ENCODE measurements at regions not wholly inside any gene's neighbourhood (a gene's known extent, or its start where the extent isn't known, plus 50 kb on each side); places are given as distances from the start of the nearest gene placed in this dataset.
"Not testable (repeated sequence)": the region's sequence is repeated elsewhere in the genome, so short reads cannot be mapped to it uniquely, and the experiment has no call there.

DNA sequence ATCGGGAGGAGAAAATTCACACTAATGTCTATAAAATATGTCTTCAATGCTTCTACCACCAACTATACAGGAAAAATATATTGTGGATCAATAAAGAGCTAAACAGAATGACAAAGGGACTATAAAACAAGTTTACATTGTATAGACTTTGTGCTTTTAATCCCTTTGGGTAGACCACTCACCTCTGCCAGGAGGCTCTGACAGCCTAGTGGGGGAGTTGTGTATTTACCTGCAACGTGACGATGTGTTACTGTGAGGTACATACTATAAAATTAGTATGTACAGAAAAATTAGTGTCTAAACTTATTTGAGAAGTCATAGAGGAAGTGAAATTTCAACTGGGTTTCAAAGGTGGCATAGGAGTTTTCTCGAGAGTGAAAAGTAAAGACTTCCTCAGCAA, 243.3 kb upstream of the REG3G start:
- peaks cover 6 to 13% of the 10 kb centered on the region in 2 donors for H3K9me3 Mint-ChIP-seq
- no peaks in the 10 kb centered on the region for H3K27me3 Mint-ChIP-seq (ENCODE audit: low read depth)
- H3K36me3 Mint-ChIP-seq (ENCODE audit: insufficient read depth in 2 of 2) = peaks cover 0 to 1% of the 10 kb centered on the region in 2 donors
- ATAC-seq (replicated peaks in 1 of 2) (no peak), DNase-seq (no peak)
- no peaks in the 10 kb centered on the region for H3K4me1 Mint-ChIP-seq (ENCODE audit: low read depth)
- H3K27ac Mint-ChIP-seq = no peak overlapping the region
- H3K4me3 Mint-ChIP-seq = no peak overlapping the region

DNA sequence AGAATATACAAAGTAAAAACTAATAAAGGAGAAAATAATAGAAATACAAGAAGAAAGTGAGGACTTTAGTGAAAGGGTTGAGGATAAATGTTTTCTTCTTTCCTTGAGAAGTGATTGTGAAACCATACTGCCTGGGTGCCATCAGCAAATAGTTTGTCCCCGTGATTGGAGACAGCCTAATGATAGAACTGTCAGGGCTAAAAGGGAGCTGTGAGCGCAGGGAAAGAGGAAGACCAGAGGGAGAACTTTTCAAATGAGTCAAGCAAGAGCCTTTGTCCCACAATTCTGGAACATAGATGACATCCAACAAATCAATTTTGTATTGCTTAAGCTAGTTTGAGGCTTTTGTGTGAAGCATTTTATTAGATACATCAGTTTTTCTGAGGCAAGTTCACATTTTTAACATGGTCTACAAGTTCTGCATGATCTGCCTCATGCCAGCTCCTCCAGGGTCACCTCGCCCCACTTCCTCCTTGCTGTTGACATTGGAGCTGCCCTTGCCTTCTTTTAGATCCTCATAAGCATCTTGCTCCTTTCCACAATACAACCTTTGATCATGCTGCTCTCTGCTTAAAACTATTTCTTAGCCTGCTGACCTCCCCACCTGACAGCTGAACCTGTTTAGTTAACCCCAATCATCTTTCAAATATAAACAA, 213.4 kb upstream of the REG3G start:
- Mint-ChIP-seq H3K4me3 (no peak overlapping the region), H3K36me3 (ENCODE audit: insufficient read depth in 2 of 2) (peaks cover 0 to 1% of the 10 kb centered on the region in 2 donors), H3K4me1 (ENCODE audit: low read depth) (no peaks in the 10 kb centered on the region), H3K9me3 (peaks cover 12 to 13% of the 10 kb centered on the region in 2 donors), H3K27ac (no peak overlapping the region), H3K27me3 (ENCODE audit: low read depth) (no peaks in the 10 kb centered on the region)
- DNase-seq (no peak), ATAC-seq (replicated peaks in 1 of 2) (no peak)

DNA sequence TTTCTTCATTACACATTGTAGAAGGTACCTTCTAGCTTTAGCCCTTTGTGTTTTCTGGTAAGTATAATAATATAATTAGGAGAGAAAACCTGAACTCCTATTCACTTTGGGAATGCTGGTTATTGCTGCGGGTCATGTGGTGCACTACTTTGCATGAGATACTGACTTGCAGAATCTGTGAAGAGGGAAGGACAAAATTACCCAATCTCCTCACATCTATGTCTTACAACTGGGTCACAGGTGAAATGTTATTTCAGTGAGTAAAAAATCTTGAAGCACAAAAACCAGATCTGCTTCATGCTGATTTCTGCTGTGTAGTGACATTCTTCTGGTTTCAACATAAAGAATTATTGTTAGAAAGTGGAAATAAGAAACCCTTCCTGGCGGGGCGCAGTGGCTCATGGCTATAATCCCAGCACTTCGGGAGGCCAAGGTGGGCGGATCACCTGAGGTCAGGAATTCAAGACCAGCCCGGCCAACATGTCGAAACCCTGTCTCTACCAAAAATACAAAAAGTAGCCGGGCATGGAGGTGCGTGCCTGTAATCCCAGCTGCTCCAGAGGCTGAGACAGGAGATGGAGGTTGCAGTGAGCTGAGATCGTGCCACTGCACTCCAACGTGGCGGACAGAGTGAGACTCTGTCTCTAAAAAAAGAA, 211.0 kb upstream of the REG3G start:
- Mint-ChIP-seq H3K4me1 (ENCODE audit: low read depth) (no peaks in the 10 kb centered on the region), H3K27ac (no peak overlapping the region), H3K4me3 (no peak overlapping the region), H3K9me3 (peaks cover 5 to 6% of the 10 kb centered on the region in 2 donors), H3K36me3 (ENCODE audit: insufficient read depth in 2 of 2) (no peaks in the 10 kb centered on the region), H3K27me3 (ENCODE audit: low read depth) (no peaks in the 10 kb centered on the region)
- ATAC-seq (replicated peaks in 1 of 2) (no peak), DNase-seq (no peak)

DNA sequence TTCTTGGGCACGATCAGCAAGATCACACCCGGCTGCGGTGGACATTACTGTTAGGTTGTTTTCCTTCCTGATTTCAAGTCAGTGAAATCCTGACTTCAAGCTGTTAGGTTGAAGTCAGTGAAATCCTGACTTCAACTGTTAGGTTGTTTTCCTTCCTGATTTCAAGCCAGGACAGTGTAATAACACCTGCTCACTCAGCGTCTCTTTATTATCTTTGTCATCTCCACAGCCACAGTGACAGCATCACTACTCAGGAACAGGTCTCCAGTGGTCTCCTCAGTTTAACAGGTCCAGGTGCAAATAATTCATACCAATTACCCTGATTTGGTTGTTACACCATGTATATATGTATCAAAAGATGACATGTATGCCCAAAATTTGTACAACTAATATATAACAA, 208.1 kb upstream of the REG3G start:
- DNase-seq (no peak), ATAC-seq (replicated peaks in 1 of 2) (no peak)
- no peaks in the 10 kb centered on the region for H3K36me3 Mint-ChIP-seq (ENCODE audit: insufficient read depth in 2 of 2)
- no peaks in the 10 kb centered on the region for H3K4me1 Mint-ChIP-seq (ENCODE audit: low read depth)
- peaks cover 7 to 9% of the 10 kb centered on the region in 2 donors for H3K9me3 Mint-ChIP-seq
- H3K4me3 Mint-ChIP-seq = no peak overlapping the region
- no peaks in the 10 kb centered on the region for H3K27me3 Mint-ChIP-seq (ENCODE audit: low read depth)
- H3K27ac Mint-ChIP-seq = no peak overlapping the region

DNA sequence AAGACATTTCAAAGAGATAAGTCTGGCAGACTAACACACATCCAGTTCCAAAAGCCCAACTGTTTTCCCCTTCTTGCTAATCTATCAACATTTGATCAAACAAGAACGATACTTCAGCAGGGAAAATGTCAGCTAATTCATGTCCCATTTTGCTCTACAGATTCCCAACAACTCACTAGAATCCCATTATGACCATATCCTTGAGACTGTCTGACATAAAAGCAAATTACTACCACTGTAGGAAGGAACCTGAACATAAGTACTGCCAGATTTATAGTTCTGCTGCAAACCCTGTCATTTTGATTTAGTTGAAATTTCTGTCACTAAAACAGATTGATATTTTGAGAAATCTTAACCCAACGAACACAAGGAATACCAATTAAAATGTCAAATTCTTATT, 193.0 kb upstream of the REG3G start:
- no peak for ATAC-seq (replicated peaks in 1 of 2)
- peaks cover 10 to 11% of the 10 kb centered on the region in 2 donors for H3K9me3 Mint-ChIP-seq
- no peak overlapping the region for H3K4me3 Mint-ChIP-seq
- no peaks in the 10 kb centered on the region for H3K4me1 Mint-ChIP-seq (ENCODE audit: low read depth)
- H3K27ac Mint-ChIP-seq = no peak overlapping the region
- no peaks in the 10 kb centered on the region for H3K36me3 Mint-ChIP-seq (ENCODE audit: insufficient read depth in 2 of 2)
- H3K27me3 Mint-ChIP-seq (ENCODE audit: low read depth) = no peaks in the 10 kb centered on the region
- no peak for DNase-seq

DNA sequence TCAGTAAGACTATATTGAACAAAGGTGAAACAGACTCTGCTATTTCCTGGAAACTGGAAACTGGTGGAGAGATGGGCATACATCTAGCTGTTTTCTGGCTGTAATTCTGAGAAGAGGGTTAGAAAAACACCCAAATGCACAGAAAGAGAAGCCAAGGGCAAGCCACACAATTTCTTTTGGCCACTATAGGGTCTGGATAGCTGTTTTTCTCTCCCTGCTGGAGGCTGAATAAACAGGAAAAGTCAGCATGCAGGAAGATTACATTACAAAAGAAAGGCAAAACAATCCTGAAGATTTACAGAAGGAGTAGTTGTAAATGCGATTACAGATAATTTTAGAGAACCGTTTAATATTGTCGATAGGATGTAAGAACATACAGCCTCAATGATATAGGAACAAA, 186.2 kb upstream of the REG3G start:
- no peaks in the 10 kb centered on the region for H3K36me3 Mint-ChIP-seq (ENCODE audit: insufficient read depth in 2 of 2)
- ATAC-seq (replicated peaks in 1 of 2) = no peak

DNA sequence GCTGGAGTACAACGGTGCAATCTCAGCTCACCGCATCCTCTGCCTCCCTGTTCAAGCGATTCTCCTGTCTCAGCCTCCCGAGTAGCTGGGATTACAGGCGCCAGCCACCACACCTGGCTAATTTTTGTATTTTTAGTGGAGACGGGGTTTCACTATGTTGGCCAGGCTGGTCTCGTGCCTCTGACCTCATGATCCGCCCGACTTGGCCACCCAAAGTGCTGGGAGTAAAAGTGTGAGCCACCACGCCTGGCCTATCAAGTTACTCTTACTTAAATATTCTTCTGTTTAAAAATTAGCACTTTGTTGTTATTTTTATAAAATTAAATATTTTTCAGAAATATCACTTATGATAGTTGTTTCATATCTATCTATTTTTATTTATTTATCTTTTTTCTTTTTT, 185.2 kb upstream of the REG3G start:
- not testable (repeated sequence) for H3K4me1 Mint-ChIP-seq (ENCODE audit: low read depth); DNase-seq; H3K36me3 Mint-ChIP-seq (ENCODE audit: insufficient read depth in 2 of 2); H3K27ac Mint-ChIP-seq; ATAC-seq (replicated peaks in 1 of 2); H3K27me3 Mint-ChIP-seq (ENCODE audit: low read depth); H3K4me3 Mint-ChIP-seq
- peaks cover 8 to 11% of the 10 kb centered on the region in 2 donors for H3K9me3 Mint-ChIP-seq

More for the DNA sequence above, 186.2 kb upstream of the REG3G start:
- H3K9me3 Mint-ChIP-seq = peaks cover 10 to 11% of the 10 kb centered on the region in 2 donors
- H3K4me1 Mint-ChIP-seq (ENCODE audit: low read depth) = no peaks in the 10 kb centered on the region
- DNase-seq = no peak
- no peaks in the 10 kb centered on the region for H3K27me3 Mint-ChIP-seq (ENCODE audit: low read depth)
- no peak overlapping the region for H3K4me3 Mint-ChIP-seq
- H3K27ac Mint-ChIP-seq = no peak overlapping the region

DNA sequence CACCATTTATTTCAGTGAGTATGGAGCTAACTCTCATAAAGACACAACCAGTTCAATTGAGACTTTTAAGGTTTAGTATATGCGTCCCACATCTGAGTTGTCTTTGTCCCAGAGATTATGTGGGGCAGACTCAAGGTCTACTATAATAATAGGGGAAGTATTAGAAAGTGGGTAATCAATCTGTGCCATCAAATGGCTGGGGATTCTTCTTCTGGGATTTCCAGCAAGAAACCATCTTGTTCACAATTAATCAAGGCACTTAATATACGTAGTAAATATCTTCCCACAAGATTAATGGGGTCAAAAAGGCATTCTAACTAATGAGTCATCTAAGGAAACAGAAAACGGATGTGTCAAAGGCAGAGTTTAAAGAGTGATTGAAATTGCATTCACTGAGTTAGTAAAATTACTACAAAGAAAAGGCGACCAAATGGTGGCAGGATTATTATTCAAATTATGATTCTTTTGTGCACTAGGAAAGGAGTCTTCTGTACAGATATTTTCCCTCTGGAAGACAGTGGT, 179.8 kb upstream of the REG3G start:
- Mint-ChIP-seq H3K9me3 (peaks cover 3 to 6% of the 10 kb centered on the region in 2 donors), H3K27ac (no peak overlapping the region), H3K27me3 (ENCODE audit: low read depth) (no peaks in the 10 kb centered on the region), H3K4me3 (no peak overlapping the region), H3K4me1 (ENCODE audit: low read depth) (no peaks in the 10 kb centered on the region), H3K36me3 (ENCODE audit: insufficient read depth in 2 of 2) (peaks cover 0 to 1% of the 10 kb centered on the region in 2 donors)
- DNase-seq (no peak), ATAC-seq (replicated peaks in 1 of 2) (no peak)

DNA sequence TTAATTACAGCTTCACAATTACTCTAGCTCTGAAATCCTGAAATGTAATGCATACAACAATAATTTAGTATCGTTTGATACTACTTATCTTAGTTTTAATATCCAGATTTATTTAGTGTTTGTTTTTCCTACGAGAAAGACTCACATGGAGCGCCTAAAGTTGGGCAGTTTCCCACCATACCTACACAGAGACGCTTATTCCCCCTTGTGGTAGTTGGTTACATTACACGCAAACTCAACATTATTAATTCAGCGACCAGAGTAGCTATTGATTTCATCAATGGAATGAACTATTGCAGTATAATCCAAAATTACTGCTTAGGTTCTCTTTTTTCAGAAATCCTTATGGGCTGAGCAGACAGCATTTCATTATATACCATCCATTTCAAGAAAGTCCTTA, 164.0 kb upstream of the REG3G start:
- Mint-ChIP-seq H3K27ac (no peak overlapping the region), H3K36me3 (ENCODE audit: insufficient read depth in 2 of 2) (peaks cover 0 to 3% of the 10 kb centered on the region in 2 donors), H3K9me3 (peaks cover 11 to 12% of the 10 kb centered on the region in 2 donors), H3K4me1 (ENCODE audit: low read depth) (no peaks in the 10 kb centered on the region), H3K27me3 (ENCODE audit: low read depth) (no peaks in the 10 kb centered on the region), H3K4me3 (no peak overlapping the region)
- DNase-seq (no peak), ATAC-seq (replicated peaks in 1 of 2) (no peak)

DNA sequence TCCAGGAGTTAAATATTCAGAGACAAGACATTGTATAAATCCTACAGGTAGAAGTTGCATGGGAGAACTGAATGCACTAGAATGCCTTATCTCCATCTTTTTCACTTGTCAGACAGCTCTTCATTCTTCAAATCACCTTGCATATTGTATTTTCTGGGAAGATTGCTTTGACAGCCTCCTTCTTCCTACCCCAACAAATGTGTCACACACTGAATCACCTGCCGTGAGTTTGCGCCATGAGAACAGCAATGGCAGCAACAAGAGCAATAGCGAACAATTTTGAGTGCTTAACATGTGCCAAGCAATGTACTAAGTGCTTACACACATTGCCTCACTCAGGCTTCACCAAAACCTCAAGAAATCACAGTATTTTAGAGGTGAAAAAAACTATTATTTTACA, 161.3 kb upstream of the REG3G start:
- Mint-ChIP-seq H3K27ac (no peak overlapping the region), H3K36me3 (ENCODE audit: insufficient read depth in 2 of 2) (peaks cover 0 to 3% of the 10 kb centered on the region in 2 donors), H3K9me3 (peaks cover 12 to 13% of the 10 kb centered on the region in 2 donors), H3K4me3 (no peak overlapping the region), H3K4me1 (ENCODE audit: low read depth) (no peaks in the 10 kb centered on the region), H3K27me3 (ENCODE audit: low read depth) (no peaks in the 10 kb centered on the region)
- ATAC-seq (replicated peaks in 1 of 2) = no peak
- DNase-seq = no peak

DNA sequence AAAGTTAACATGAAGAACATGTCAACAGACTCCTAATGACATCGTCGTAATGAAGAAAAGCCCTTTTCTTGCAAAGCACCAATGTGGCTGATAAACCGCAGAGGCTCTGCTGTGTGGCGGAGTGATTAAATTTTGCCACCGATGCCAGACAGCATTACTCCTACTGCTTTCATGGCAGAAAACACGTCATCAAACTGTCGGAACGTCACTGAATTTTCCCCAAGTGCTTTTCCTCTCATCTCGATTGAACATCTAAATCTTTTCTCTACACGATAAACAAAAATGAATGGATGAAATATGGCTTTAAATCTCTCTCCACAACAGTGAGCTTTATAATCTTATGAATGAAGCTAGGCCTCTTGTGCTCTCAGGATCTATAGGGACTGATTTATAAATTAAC, 159.8 kb upstream of the REG3G start:
- ATAC-seq (replicated peaks in 1 of 2) (no peak), DNase-seq (no peak)
- H3K4me1 Mint-ChIP-seq (ENCODE audit: low read depth) = no peaks in the 10 kb centered on the region
- H3K27ac Mint-ChIP-seq = no peak overlapping the region
- no peak overlapping the region for H3K4me3 Mint-ChIP-seq
- no peaks in the 10 kb centered on the region for H3K27me3 Mint-ChIP-seq (ENCODE audit: low read depth)
- peaks cover 0 to 3% of the 10 kb centered on the region in 2 donors for H3K36me3 Mint-ChIP-seq (ENCODE audit: insufficient read depth in 2 of 2)
- H3K9me3 Mint-ChIP-seq = peaks cover 8 to 13% of the 10 kb centered on the region in 2 donors

DNA sequence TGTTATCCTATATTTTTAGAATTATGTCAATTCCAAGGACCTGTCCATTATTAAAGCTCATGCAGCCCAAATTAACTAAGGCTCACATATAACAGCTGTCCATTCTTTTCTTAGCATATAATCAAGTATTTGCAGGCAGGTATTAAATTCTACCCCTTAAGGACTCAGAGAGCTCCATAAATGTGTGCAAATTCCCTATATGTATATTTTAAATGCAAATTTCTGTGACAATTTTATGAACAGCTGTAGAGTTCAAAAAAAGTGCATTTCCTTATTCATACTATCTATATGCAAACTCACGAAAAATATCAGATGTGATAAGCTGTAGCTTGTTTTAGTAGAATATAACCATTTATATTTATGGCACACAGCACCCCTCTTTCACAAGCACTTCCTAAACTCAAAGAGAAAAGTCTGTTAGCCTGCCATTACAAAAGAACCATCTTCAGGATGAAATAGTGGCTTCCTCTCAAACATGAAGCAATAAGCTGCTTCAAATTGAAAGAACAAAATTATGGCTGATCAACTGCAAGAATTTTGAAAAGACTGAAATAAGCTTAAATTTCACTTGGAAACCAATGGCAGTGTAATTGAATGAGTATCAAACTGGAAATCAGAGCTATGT, 155.0 kb upstream of the REG3G start:
- no peaks in the 10 kb centered on the region for H3K4me1 Mint-ChIP-seq (ENCODE audit: low read depth)
- H3K4me3 Mint-ChIP-seq = no peak overlapping the region
- H3K36me3 Mint-ChIP-seq (ENCODE audit: insufficient read depth in 2 of 2) = no peaks in the 10 kb centered on the region
- H3K27me3 Mint-ChIP-seq (ENCODE audit: low read depth) = no peaks in the 10 kb centered on the region
- ATAC-seq (replicated peaks in 1 of 2) (no peak), DNase-seq (no peak)
- H3K9me3 Mint-ChIP-seq = peaks cover 4 to 9% of the 10 kb centered on the region in 2 donors
- no peak overlapping the region for H3K27ac Mint-ChIP-seq

DNA sequence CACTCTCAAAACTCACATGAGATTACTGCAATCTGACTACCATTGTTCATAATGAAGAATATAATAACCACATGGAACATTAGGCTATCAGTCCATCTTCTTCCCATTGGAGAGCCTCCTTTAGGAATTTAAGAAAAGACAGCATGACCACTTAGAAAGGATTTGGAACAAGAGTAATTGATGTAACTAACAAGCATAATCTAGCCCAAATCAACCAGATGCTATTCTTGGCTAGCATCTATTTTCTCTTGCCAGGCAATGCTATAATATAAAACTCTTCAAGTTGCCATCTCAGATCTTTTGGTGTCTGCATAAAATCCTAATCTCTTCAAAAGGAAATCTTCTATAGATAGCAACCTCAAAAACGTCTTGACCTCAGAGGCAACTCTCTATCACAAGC, 152.0 kb upstream of the REG3G start:
- DNase-seq (no peak), ATAC-seq (replicated peaks in 1 of 2) (no peak)
- H3K36me3 Mint-ChIP-seq (ENCODE audit: insufficient read depth in 2 of 2) = no peaks in the 10 kb centered on the region
- H3K27me3 Mint-ChIP-seq (ENCODE audit: low read depth) = no peaks in the 10 kb centered on the region
- no peaks in the 10 kb centered on the region for H3K4me1 Mint-ChIP-seq (ENCODE audit: low read depth)
- H3K27ac Mint-ChIP-seq = no peak overlapping the region
- no peak overlapping the region for H3K4me3 Mint-ChIP-seq
- H3K9me3 Mint-ChIP-seq = peaks cover 4 to 7% of the 10 kb centered on the region in 2 donors
